Neural crest cell (in vitro differentiated cells): ENCODE measurements at regions not wholly inside any gene's neighbourhood (a gene's known extent, or its start where the extent isn't known, plus 50 kb on each side); places are given as distances from the start of the nearest gene placed in this dataset.

ENCODE experiments used
- DNase-seq: peaks from one replicate; pipeline ENCODE4 v3.0.0; 2021; ENCODE audit warnings: low read depth, mixed read lengths, low spot score
- H3K27ac Mint-ChIP-seq: one replicate; pipeline ENCODE4 v1.8.0; 2021; ENCODE audit warnings: mild to moderate bottlenecking, mixed read lengths; ENCODE audit not compliant: unreplicated experiment
- H3K27me3 Mint-ChIP-seq: 2 replicates; pipeline ENCODE4 v1.8.0; 2021; ENCODE audit warnings: low read depth, mild to moderate bottlenecking, mixed read lengths
- H3K36me3 Mint-ChIP-seq: 2 replicates; pipeline ENCODE4 v1.8.0; 2021; ENCODE audit warnings: low read depth, mild to moderate bottlenecking, mixed read lengths
- H3K4me1 Mint-ChIP-seq: 2 replicates; pipeline ENCODE4 v1.8.0; 2021; ENCODE audit warnings: mixed read lengths
- H3K4me3 Mint-ChIP-seq: one replicate; pipeline ENCODE4 v1.8.0; 2021; ENCODE audit warnings: mild to moderate bottlenecking, mixed read lengths
- H3K9me3 Mint-ChIP-seq: 2 replicates; pipeline ENCODE4 v1.8.0; 2021; ENCODE audit warnings: mixed read lengths
- CTCF ChIP-seq: fragments of 200-600 bp; sonication (generic); conservative IDR thresholded peaks from 2 replicates; pipeline ENCODE4 v1.5.0; 2021; ENCODE audit warnings: antibody characterized with exemption, mild to moderate bottlenecking

- no peaks in the 10 kb centered on the region for H3K9me3 Mint-ChIP-seq
- DNase-seq: no peak
- H3K4me1 Mint-ChIP-seq: no peaks in the 10 kb centered on the region
- no peak overlapping the region for H3K27ac Mint-ChIP-seq
- TF ChIP-seq CTCF: no peak
- H3K27me3 Mint-ChIP-seq: no peaks in the 10 kb centered on the region
- no peak overlapping the region for H3K4me3 Mint-ChIP-seq
- H3K36me3 Mint-ChIP-seq: no peaks in the 10 kb centered on the region
Observed at GRCh38 chr5:29039994-29040393, 2001.6 kb upstream of the CDH9 start.

- H3K27ac Mint-ChIP-seq: no peak overlapping the region
- no peak overlapping the region for H3K4me3 Mint-ChIP-seq
- H3K9me3 Mint-ChIP-seq: no peaks in the 10 kb centered on the region
- DNase-seq: no peak
- no peaks in the 10 kb centered on the region for H3K36me3 Mint-ChIP-seq
- H3K4me1 Mint-ChIP-seq: no peaks in the 10 kb centered on the region
- H3K27me3 Mint-ChIP-seq: no peaks in the 10 kb centered on the region
- TF ChIP-seq CTCF: no peak
Observed at GRCh38 chr5:29037716-29038115, 1999.3 kb upstream of the CDH9 start.

GRCh38 chr5:29024052-29024451 is 1985.7 kb upstream of the CDH9 start:
- Mint-ChIP-seq H3K27me3 (no peaks in the 10 kb centered on the region), H3K4me3 (no peak overlapping the region), H3K9me3 (no peaks in the 10 kb centered on the region), H3K36me3 (no peaks in the 10 kb centered on the region), H3K4me1 (no peaks in the 10 kb centered on the region), H3K27ac (no peak overlapping the region)
- no peak for DNase-seq
- TF ChIP-seq CTCF: no peak

- no peak for DNase-seq
- H3K4me1 Mint-ChIP-seq: no peaks in the 10 kb centered on the region
- no peaks in the 10 kb centered on the region for H3K9me3 Mint-ChIP-seq
- H3K4me3 Mint-ChIP-seq: no peak overlapping the region
- no peaks in the 10 kb centered on the region for H3K36me3 Mint-ChIP-seq
- H3K27me3 Mint-ChIP-seq: no peaks in the 10 kb centered on the region
- no peak for TF ChIP-seq CTCF
- no peak overlapping the region for H3K27ac Mint-ChIP-seq
Observed at GRCh38 chr5:29023541-29023940, 1985.2 kb upstream of the CDH9 start.

GRCh38 chr5:29017501-29017900 is 1979.1 kb upstream of the CDH9 start:
- H3K4me1 Mint-ChIP-seq: no peaks in the 10 kb centered on the region
- TF ChIP-seq CTCF: no peak
- H3K27me3 Mint-ChIP-seq: no peaks in the 10 kb centered on the region
- no peaks in the 10 kb centered on the region for H3K9me3 Mint-ChIP-seq
- H3K36me3 Mint-ChIP-seq: no peaks in the 10 kb centered on the region
- no peak overlapping the region for H3K27ac Mint-ChIP-seq
- DNase-seq: no peak
- no peak overlapping the region for H3K4me3 Mint-ChIP-seq

GRCh38 chr5:29016067-29016466 is 1977.7 kb upstream of the CDH9 start:
- DNase-seq: no peak
- H3K9me3 Mint-ChIP-seq: no peaks in the 10 kb centered on the region
- H3K36me3 Mint-ChIP-seq: no peaks in the 10 kb centered on the region
- no peaks in the 10 kb centered on the region for H3K27me3 Mint-ChIP-seq
- no peak overlapping the region for H3K4me3 Mint-ChIP-seq
- no peaks in the 10 kb centered on the region for H3K4me1 Mint-ChIP-seq
- TF ChIP-seq CTCF: no peak
- H3K27ac Mint-ChIP-seq: no peak overlapping the region
